Neural progenitor cell (in vitro differentiated cells): ENCODE measurements at regions not wholly inside any gene's neighbourhood (a gene's known extent, or its start where the extent isn't known, plus 50 kb on each side); places are given as distances from the start of the nearest gene placed in this dataset.

Source experiments
- CTCF ChIP-seq: fragments of 200-600 bp; sonication (generic); IDR thresholded peaks from 2 replicates; pipeline ENCODE4 v1.5.1; 2017; ENCODE audit warnings: antibody characterized with exemption, mild to moderate bottlenecking
- EZH2 ChIP-seq: fragments of 200-600 bp; sonication (generic); IDR thresholded peaks from 2 replicates; pipeline ENCODE4 v1.6.1; 2017; ENCODE audit warnings: antibody characterized with exemption, mild to moderate bottlenecking, moderate library complexity
- EZH2phosphoT487 ChIP-seq: fragments of 200-600 bp; sonication (generic); IDR thresholded peaks from 2 replicates; pipeline ENCODE4 v1.6.1; 2017; ENCODE audit warnings: antibody characterized with exemption

DNA sequence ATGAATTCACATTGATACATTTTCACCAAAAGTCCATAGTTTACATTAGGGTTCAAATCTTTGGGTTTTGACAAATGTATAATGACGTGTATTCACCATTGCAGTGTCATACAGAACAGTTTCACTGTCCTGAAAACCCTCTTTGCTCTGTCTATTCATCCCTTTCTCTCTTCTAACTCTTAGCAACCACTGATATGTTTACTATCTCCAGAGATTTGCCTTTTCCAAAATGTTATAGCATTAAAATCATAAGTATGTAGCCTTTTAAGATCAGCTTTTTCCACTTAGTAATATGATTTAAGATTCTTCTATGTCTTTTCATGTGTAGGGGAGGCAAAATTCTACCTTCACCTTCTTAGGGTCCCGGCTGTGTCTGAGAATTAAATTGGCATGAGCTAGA lies 203.8 kb downstream of the TPRG1 start:
- TF ChIP-seq CTCF (no peak), EZH2 (no peak), EZH2phosphoT487 (no peak)
